IMR-90 (cell line): ENCODE measurements at regions not wholly inside any gene's neighbourhood (a gene's known extent, or its start where the extent isn't known, plus 50 kb on each side); places are given as distances from the start of the nearest gene placed in this dataset.

Source experiments
- ATAC-seq: fragments of 200-7000 bp; cut with Tn5 transposase; 2 replicates; pipeline ENCODE4 v1.9.1; 2020; ENCODE audit warnings: low read depth, mild to moderate bottlenecking, moderate library complexity
- BruUV-seq: library from RNA; stranded (reverse); fragments of 400-500 nt; replicated peaks from 2 replicates; lab custom pipeline; 2021; lab: Mats Ljungman, UMichigan
- CTCF ChIA-PET: fragments of 300-600 bp; formaldehyde crosslinking; extraction: SDS; loops from one replicate; lab custom pipeline; 2021; ENCODE audit warnings: antibody characterized with exemption; lab: Yijun Ruan, JAX
- POLR2A ChIA-PET: fragments of 300-600 bp; sonication (Branson Sonifier 250); formaldehyde crosslinking; loops from one replicate; lab custom pipeline; 2022; ENCODE audit warnings: antibody characterized with exemption; ENCODE audit not compliant: unreplicated experiment; lab: Charles Lee
- DNase-seq: peaks from one replicate; pipeline ENCODE4 v3.0.0; 2013
- H2AFZ ChIP-seq: replicated peaks from 2 replicates; pipeline ENCODE3; 2013; ENCODE audit warnings: low read length, mild to moderate bottlenecking; ENCODE audit not compliant: poor library complexity
- H2AK5ac ChIP-seq: 2 replicates; pipeline ENCODE4 v1.6.1; 2013; ENCODE audit warnings: low read depth, low read length, inconsistent platforms
- H2AK9ac ChIP-seq: replicated peaks from 2 replicates; pipeline ENCODE3; 2013; ENCODE audit warnings: mild to moderate bottlenecking, low read depth, low read length, moderate library complexity; ENCODE audit not compliant: poor library complexity
- H2BK120ac ChIP-seq: 2 replicates; pipeline ENCODE4 v1.6.1; 2013; ENCODE audit warnings: low read depth, low read length, inconsistent platforms
- H2BK15ac ChIP-seq: 3 replicates; pipeline ENCODE4 v1.6.1; 2013; ENCODE audit warnings: low read depth, low read length, inconsistent platforms
- H2BK20ac ChIP-seq: 2 replicates; pipeline ENCODE4 v1.6.1; 2013; ENCODE audit warnings: low read depth, mild to moderate bottlenecking, inconsistent platforms, low read length, moderate library complexity
- H2BK5ac ChIP-seq: 2 replicates; pipeline ENCODE4 v1.6.1; 2013; ENCODE audit warnings: mild to moderate bottlenecking, low read depth, low read length, inconsistent platforms; ENCODE audit not compliant: poor library complexity, severe bottlenecking
- H3K14ac ChIP-seq: replicated peaks from 2 replicates; pipeline ENCODE4 v1.6.1; 2013; ENCODE audit warnings: low read depth, low read length, inconsistent platforms
- H3K18ac ChIP-seq: 2 replicates; pipeline ENCODE4 v1.6.1; 2013; ENCODE audit warnings: low read depth, low read length, control low read depth
- H3K23ac ChIP-seq: 2 replicates; pipeline ENCODE4 v1.6.1; 2013; ENCODE audit warnings: low read depth, low read length, inconsistent platforms
- H3K27ac ChIP-seq: 2 replicates; pipeline ENCODE4 v1.5.1; 2013; ENCODE audit warnings: mild to moderate bottlenecking, control low read depth, low read length; ENCODE audit not compliant: insufficient read depth
- H3K27me3 ChIP-seq: 2 replicates; pipeline ENCODE4 v1.6.1; 2013; ENCODE audit warnings: low read length; ENCODE audit not compliant: control insufficient read depth, insufficient read depth
- H3K36me3 ChIP-seq: 2 replicates; pipeline ENCODE4 v1.6.1; 2013; ENCODE audit warnings: low read length, mixed read lengths; ENCODE audit not compliant: control insufficient read depth, insufficient read depth
- H3K4ac ChIP-seq: 2 replicates; pipeline ENCODE4 v1.6.1; 2013; ENCODE audit warnings: low read depth, low read length, inconsistent platforms
- H3K4me1 ChIP-seq: 2 replicates; pipeline ENCODE4 v1.6.1; 2013; ENCODE audit warnings: low read length, mixed read lengths; ENCODE audit not compliant: control insufficient read depth, insufficient read depth
- H3K4me2 ChIP-seq: 2 replicates; pipeline ENCODE4 v1.6.1; 2013; ENCODE audit warnings: low read depth, mild to moderate bottlenecking, control low read depth, low read length, moderate library complexity
- H3K4me3 ChIP-seq: 2 replicates; pipeline ENCODE4 v1.5.1; 2013; ENCODE audit warnings: low read depth, mild to moderate bottlenecking, control low read depth, low read length, moderate library complexity; ENCODE audit not compliant: insufficient read depth
- H3K56ac ChIP-seq: 2 replicates; pipeline ENCODE4 v1.6.1; 2013; ENCODE audit warnings: low read length, inconsistent platforms; ENCODE audit not compliant: insufficient read depth; ENCODE audit errors: extremely low read depth
- H3K79me1 ChIP-seq, 2 experiments: 2 replicates each; pipeline ENCODE4 v1.6.1; 2013; ENCODE audit warnings: low read length in 2 of 2, inconsistent platforms in 1 of 2, low read depth in 1 of 2
- H3K9ac ChIP-seq: 2 replicates; pipeline ENCODE4 v1.6.1; 2013; ENCODE audit warnings: low read depth, low read length, control low read depth
- H3K9me1 ChIP-seq: 2 replicates; pipeline ENCODE4 v1.6.1; 2013; ENCODE audit warnings: low read length, inconsistent platforms; ENCODE audit not compliant: insufficient read depth
- H3K9me3 ChIP-seq: 2 replicates; pipeline ENCODE4 v1.6.1; 2013; ENCODE audit warnings: low read length; ENCODE audit not compliant: control insufficient read depth, insufficient read depth
- H4K20me1 ChIP-seq: 2 replicates; pipeline ENCODE4 v1.6.1; 2013; ENCODE audit warnings: low read length, inconsistent platforms; ENCODE audit not compliant: insufficient read depth
- H4K5ac ChIP-seq: 2 replicates; pipeline ENCODE4 v1.6.1; 2013; ENCODE audit warnings: mild to moderate bottlenecking, low read depth, low read length, control low read depth
- H4K8ac ChIP-seq, 2 experiments: 2 replicates each; pipeline ENCODE4 v1.6.1; 2013; ENCODE audit warnings: low read depth in 2 of 2, low read length in 2 of 2, control low read depth in 1 of 2, inconsistent platforms in 1 of 2
- H4K91ac ChIP-seq: 2 replicates; pipeline ENCODE4 v1.6.1; 2013; ENCODE audit warnings: low read depth, low read length, inconsistent platforms; ENCODE audit not compliant: insufficient read depth
- BHLHE40 ChIP-seq: fragments of 150-350 bp; IDR thresholded peaks from 2 replicates; pipeline ENCODE4 v1.6.1; 2016; ENCODE audit warnings: mild to moderate bottlenecking, low read depth, low read length
- FOS ChIP-seq: fragments of 150-350 bp; IDR thresholded peaks from 2 replicates; pipeline ENCODE4 v1.6.1; 2016; ENCODE audit warnings: low read depth, low read length
- MAFK ChIP-seq: IDR thresholded peaks from 2 replicates; pipeline ENCODE4 v1.6.1; 2012; ENCODE audit warnings: low read depth, low read length, improper control_type of control experiment
- MXI1 ChIP-seq: IDR thresholded peaks from 2 replicates; pipeline ENCODE4 v1.6.1; 2012; ENCODE audit warnings: low read depth, mild to moderate bottlenecking, low read length, moderate library complexity, borderline replicate concordance
- NFE2L2 ChIP-seq: fragments of 150-350 bp; IDR thresholded peaks from 2 replicates; pipeline ENCODE4 v1.6.1; 2016; ENCODE audit warnings: low read depth, mild to moderate bottlenecking, low read length
- RAD21 ChIP-seq: IDR thresholded peaks from 2 replicates; pipeline ENCODE4 v1.6.1; 2012; ENCODE audit warnings: low read length, improper control_type of control experiment
- RCOR1 ChIP-seq: IDR thresholded peaks from 2 replicates; pipeline ENCODE4 v1.6.1; 2012; ENCODE audit warnings: mild to moderate bottlenecking, low read length, improper control_type of control experiment; ENCODE audit not compliant: insufficient replicate concordance
- RFX5 ChIP-seq: IDR thresholded peaks from 2 replicates; pipeline ENCODE4 v1.8.0; 2012; ENCODE audit warnings: low read depth, mild to moderate bottlenecking, low read length, moderate library complexity
- SMC3 ChIP-seq: fragments of 150-350 bp; IDR thresholded peaks from 2 replicates; pipeline ENCODE4 v1.6.1; 2016; ENCODE audit warnings: low read depth, mild to moderate bottlenecking, antibody characterized with exemption, low read length, moderate library complexity
- WGBS, 2 experiments: methylation state at CpG; one replicate each; pipeline versions ENCODE4 v1.1.5 to v1.1.7; 2013; ENCODE audit warnings: missing lambda C conversion rate in 2 of 2; ENCODE audit not compliant: insufficient read length in 1 of 2; ENCODE audit errors: extremely low coverage in 2 of 2; 5-methylcytosine and 5-hydroxymethylcytosine counted together
- dilution Hi-C: fragments of 300-500 bp; cut with HindIII; formaldehyde crosslinking; loops from one replicate; pipeline ENCODE4 v1.14.3; 2018; ENCODE audit warnings: low sequenced_read_pairs; ENCODE audit not compliant: unreplicated experiment
- in situ Hi-C: fragments of 300-500 bp; cut with MboI; formaldehyde crosslinking; loops from 3 replicates; pipeline ENCODE4 v1.14.3; 2019; ENCODE audit warnings: low sequenced_read_pairs, inconsistent platforms, mixed read lengths
- intact Hi-C: fragments of 100-400 bp; cut with micrococcal nuclease; formaldehyde crosslinking; loops from 2 replicates; pipeline ENCODE4 v1.10.0; 2022

DNA sequence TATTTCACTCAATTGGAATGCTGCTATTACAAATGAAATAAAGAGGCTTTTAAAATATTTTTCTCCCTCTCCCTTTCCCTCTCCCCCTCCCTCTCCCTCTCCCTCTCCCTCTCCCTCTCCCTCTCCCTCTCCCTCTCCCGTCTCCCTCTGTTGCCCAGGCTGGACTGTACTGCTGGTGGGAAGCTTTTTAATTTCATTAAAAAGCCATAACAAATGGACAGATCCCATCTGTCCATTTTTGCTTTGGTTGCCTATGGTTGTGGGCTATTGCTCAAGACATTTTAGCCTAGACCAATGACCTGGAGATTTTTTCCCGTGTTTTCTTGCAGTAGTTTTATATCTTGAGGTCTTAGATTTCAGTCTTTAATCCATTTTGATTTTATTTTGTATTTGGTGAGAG is 107.2 kb upstream of the LRRC3B start:
- Histone ChIP-seq H3K18ac (no peak overlapping the region), H3K4ac (no peak overlapping the region), H2BK15ac (no peak overlapping the region), H3K9me3 (no peaks in the 10 kb centered on the region), H3K9me1 (no peaks in the 10 kb centered on the region), H4K8ac (no peak overlapping the region), H3K27me3 (no peaks in the 10 kb centered on the region), H3K36me3 (no peaks in the 10 kb centered on the region), H4K20me1 (no peaks in the 10 kb centered on the region), H2AK9ac (no peak overlapping the region), H4K91ac (no peak overlapping the region), H3K9ac (no peak overlapping the region), H2BK5ac (no peak overlapping the region), H2BK120ac (no peak overlapping the region), H4K5ac (no peak overlapping the region), H3K4me2 (no peak overlapping the region), H3K4me3 (no peak overlapping the region), H2BK20ac (no peak overlapping the region), H3K14ac (no peak overlapping the region), H3K4me1 (no peaks in the 10 kb centered on the region), H3K27ac (no peak overlapping the region), H2AFZ (no peak overlapping the region), H2AK5ac (no peak overlapping the region), H3K23ac (no peak overlapping the region), H3K79me1 (no peaks in the 10 kb centered on the region), H3K56ac (no peak overlapping the region)
- no TSS peak for BruUV-seq
- TF ChIP-seq MAFK (no peak), BHLHE40 (no peak), RFX5 (no peak), FOS (no peak), MXI1 (no peak), NFE2L2 (no peak), RAD21 (no peak), RCOR1 (no peak), SMC3 (no peak)
- no peak for DNase-seq
- CTCF ChIA-PET: no interaction called here
- POLR2A ChIA-PET: no interaction called here
- dilution Hi-C loops (no loop called here), intact Hi-C loops (no loop called here), in situ Hi-C loops (no loop called here)
- ATAC-seq: no peak
- WGBS, 2 experiments: no CpG with 5 or more reads among the region's 2 CpGs
